SK-N-MC (cell line): ENCODE measurements at regions not wholly inside any gene's neighbourhood (a gene's known extent, or its start where the extent isn't known, plus 50 kb on each side); places are given as distances from the start of the nearest gene placed in this dataset.

Source experiments
- EZH2 ChIP-seq: fragments of 200-600 bp; sonication (generic); IDR thresholded peaks from one replicate; pipeline ENCODE4 v1.6.1; 2017; ENCODE audit warnings: antibody characterized with exemption
- FOXP2 ChIP-seq: optimal IDR thresholded peaks from 2 replicates; pipeline ENCODE3; 2011; ENCODE audit warnings: mild to moderate bottlenecking, moderate library complexity; ENCODE audit not compliant: insufficient read depth; ENCODE audit errors: extremely low read length, control extremely low read depth
- POLR2AphosphoS5 ChIP-seq: IDR thresholded peaks from 2 replicates; pipeline ENCODE4 v1.6.1; 2012; ENCODE audit warnings: mild to moderate bottlenecking, low read depth, low read length, borderline replicate concordance

GRCh38 chr3:180253283-180253682, 216.5 kb upstream of the PEX5L start:
- TF ChIP-seq EZH2 (no peak), POLR2AphosphoS5 (no peak), FOXP2 (no peak)
